ENCODE measurements at regions not wholly inside any gene's neighbourhood (a gene's known extent, or its start where the extent isn't known, plus 50 kb on each side); places are given as distances from the start of the nearest gene placed in this dataset.

DNA sequence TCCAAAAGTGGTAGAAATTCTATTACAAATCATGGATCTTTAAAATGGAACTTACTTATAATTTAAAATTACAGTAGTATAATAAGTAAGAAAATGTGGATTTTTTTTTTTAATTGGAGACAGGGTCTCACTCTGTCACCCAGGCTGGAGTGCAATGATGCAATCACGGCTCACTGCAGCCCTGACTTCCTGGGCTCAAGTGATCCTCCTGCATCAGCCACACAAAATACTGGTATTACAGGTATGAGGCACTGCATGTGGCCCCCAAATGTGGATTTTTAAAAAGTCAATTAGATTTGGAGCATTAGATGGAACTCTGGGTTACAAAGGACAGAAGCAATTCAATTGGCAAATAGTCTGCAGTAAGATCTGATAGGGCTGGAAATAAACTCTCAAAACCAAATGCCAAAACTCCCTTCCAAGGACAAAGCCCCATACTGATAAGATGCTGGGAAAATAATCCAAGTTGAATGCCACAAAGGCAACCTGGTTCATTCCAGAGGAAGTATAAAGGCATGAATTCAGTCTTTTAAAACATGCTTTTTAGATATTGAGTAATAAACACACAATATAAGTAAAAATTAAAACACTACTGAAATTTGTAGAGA, 294.2 kb downstream of the ZNF248 start:
- TF ChIP-seq, protein P1, sequence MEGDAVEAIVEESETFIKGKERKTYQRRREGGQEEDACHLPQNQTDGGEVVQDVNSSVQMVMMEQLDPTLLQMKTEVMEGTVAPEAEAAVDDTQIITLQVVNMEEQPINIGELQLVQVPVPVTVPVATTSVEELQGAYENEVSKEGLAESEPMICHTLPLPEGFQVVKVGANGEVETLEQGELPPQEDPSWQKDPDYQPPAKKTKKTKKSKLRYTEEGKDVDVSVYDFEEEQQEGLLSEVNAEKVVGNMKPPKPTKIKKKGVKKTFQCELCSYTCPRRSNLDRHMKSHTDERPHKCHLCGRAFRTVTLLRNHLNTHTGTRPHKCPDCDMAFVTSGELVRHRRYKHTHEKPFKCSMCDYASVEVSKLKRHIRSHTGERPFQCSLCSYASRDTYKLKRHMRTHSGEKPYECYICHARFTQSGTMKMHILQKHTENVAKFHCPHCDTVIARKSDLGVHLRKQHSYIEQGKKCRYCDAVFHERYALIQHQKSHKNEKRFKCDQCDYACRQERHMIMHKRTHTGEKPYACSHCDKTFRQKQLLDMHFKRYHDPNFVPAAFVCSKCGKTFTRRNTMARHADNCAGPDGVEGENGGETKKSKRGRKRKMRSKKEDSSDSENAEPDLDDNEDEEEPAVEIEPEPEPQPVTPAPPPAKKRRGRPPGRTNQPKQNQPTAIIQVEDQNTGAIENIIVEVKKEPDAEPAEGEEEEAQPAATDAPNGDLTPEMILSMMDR (IDR thresholded peaks at IDR 0.05), result no peak
- no peak for TF ChIP-seq POLR2A (IDR thresholded peaks at IDR 0.05)

Measured in uterus (tissue), 2 donors.